Mucosa of descending colon (tissue), 3 donors: ENCODE measurements at regions not wholly inside any gene's neighbourhood (a gene's known extent, or its start where the extent isn't known, plus 50 kb on each side); places are given as distances from the start of the nearest gene placed in this dataset.

ENCODE experiments used
- ATAC-seq: fragments of 200-7000 bp; cut with Tn5 transposase; one replicate; pipeline ENCODE4 v1.9.1; 2020; ENCODE audit warnings: mild to moderate bottlenecking, moderate library complexity
- DNase-seq, 3 donors: peaks; one replicate each; pipeline ENCODE4 v3.0.0-alpha.2; 2020
- H3K36me3 ChIP-seq: fragments of 200-600 bp; one replicate; pipeline ENCODE4 v1.8.0; 2021; ENCODE audit warnings: low read depth, mild to moderate bottlenecking
- H3K4me1 ChIP-seq: fragments of 200-600 bp; one replicate; pipeline ENCODE4 v1.8.0; 2021; ENCODE audit warnings: low read depth, mild to moderate bottlenecking
- H3K4me3 ChIP-seq: fragments of 200-600 bp; one replicate; pipeline ENCODE4 v1.8.0; 2021; ENCODE audit warnings: mild to moderate bottlenecking
- H3K9me3 ChIP-seq: fragments of 200-600 bp; one replicate; pipeline ENCODE4 v1.8.0; 2021; ENCODE audit warnings: mild to moderate bottlenecking
- intact Hi-C, 2 donors: fragments of 100-400 bp; cut with DNase I in 1 of 2; cut with micrococcal nuclease in 1 of 2; formaldehyde crosslinking; loops; one replicate each; pipeline versions ENCODE4 v1.11.0 to v1.11.1; 2022; cut with DNase I, micrococcal nuclease
- TF ChIP-seq, protein P1 (sequence below): fragments of 200-600 bp; IDR thresholded peaks from one replicate; pipeline ENCODE4 v1.8.0; 2022; ENCODE audit warnings: antibody characterized with exemption, mild to moderate bottlenecking
- donor health status: DM: no; HTN: no; CAD: no; lungs with moderate emphysema.
- donor health status: DM: no; HTN: no; CAD: no.
- donor health status: DM: no; HTN: yes; CAD: no.

DNA sequence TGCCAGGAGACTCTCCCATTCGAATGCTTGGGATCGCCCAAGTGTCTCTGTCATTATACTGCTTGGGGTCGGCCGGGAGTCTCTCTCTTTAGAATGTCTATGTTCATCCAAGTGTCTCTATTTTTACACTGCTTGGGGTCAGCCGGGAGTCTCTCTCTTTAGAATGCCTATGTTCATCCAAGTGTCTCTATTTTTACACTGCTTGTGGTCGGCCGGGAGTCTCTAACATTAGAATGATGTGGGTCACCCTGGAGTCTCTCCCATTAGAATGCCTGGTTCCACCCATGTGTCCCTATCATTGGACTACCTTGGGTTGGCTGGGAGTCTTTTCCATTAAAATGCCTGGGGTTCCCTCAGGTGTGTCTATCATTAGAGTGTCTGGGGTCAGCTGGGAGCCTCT is 2230.4 kb downstream of the TP53TG3F start:
- DNase-seq: no peak
- peaks cover 98% of the 10 kb centered on the region for H3K9me3 ChIP-seq
- intact Hi-C loops: no loop called here
- H3K4me1 ChIP-seq: no peaks in the 10 kb centered on the region
- no peaks in the 10 kb centered on the region for H3K36me3 ChIP-seq
- TF ChIP-seq, protein P1, sequence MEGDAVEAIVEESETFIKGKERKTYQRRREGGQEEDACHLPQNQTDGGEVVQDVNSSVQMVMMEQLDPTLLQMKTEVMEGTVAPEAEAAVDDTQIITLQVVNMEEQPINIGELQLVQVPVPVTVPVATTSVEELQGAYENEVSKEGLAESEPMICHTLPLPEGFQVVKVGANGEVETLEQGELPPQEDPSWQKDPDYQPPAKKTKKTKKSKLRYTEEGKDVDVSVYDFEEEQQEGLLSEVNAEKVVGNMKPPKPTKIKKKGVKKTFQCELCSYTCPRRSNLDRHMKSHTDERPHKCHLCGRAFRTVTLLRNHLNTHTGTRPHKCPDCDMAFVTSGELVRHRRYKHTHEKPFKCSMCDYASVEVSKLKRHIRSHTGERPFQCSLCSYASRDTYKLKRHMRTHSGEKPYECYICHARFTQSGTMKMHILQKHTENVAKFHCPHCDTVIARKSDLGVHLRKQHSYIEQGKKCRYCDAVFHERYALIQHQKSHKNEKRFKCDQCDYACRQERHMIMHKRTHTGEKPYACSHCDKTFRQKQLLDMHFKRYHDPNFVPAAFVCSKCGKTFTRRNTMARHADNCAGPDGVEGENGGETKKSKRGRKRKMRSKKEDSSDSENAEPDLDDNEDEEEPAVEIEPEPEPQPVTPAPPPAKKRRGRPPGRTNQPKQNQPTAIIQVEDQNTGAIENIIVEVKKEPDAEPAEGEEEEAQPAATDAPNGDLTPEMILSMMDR: no peak
- ATAC-seq: no peak
- no peak overlapping the region for H3K4me3 ChIP-seq

DNA sequence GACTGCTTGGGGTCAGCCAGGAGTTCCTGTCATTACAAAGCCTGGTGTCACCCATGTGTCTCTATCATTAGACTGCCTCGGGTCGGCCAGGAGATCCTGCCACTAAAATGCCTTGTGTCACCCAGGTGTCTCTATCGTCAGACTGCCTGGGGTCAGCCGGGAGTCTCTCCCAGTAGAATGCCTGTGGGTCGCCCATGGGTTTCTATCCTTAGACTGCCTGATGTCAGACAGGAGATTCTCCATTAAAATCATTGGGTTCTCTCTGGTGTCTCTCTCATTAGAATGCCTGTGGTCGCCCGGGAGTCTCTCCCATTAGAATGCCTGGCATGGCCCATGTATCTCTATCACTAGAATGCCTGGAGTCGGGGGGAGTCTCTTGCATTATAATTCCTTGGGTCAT is 2231.0 kb downstream of the TP53TG3F start:
- Histone ChIP-seq H3K36me3 (no peaks in the 10 kb centered on the region), H3K4me3 (no peak overlapping the region), H3K4me1 (no peaks in the 10 kb centered on the region), H3K9me3 (peaks cover 98% of the 10 kb centered on the region)
- intact Hi-C loops: no loop called here
- TF ChIP-seq, protein P1: no peak
- no peak for ATAC-seq
- DNase-seq: no peak

DNA sequence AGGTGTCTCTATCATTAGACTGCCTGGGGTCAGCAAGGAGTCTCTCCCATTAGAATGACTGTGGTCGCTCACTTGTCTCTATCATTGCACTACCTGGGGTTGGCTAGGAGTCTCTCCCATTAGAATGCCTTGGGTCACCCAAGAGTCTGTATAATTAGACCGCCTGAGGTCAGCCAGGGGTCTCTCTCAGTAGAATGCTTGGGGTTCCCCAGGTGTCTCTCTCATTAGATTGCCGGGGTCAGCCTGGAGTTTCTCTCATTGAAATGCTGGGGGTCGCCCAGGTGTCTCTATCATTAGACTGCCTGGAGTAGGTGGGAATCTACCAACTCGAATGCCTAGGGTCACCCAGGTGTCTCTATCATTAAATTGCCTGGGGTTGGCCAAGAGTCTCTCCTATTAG is 2231.6 kb downstream of the TP53TG3F start:
- H3K9me3 ChIP-seq: peaks cover 98% of the 10 kb centered on the region
- DNase-seq: no peak
- intact Hi-C loops: no loop called here

DNA sequence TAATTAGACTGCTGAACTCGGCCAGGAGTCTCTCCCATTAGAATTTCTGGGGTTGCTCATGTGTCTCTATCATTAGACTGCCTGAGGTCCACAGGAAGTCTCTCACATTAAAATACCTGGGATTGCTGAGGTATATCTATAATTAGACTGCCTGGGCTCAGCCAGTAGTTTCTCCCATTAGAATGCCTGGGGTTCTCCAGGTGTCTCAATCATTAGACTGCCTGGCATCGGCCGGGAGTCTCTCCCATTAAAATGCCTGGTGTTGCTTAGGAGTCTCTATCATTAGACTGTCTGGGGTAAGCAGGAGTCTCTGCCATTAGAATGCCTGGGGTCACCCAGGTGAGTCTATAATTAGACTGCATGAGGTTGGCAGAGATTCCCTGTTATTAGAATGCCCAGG is 2233.4 kb downstream of the TP53TG3F start:
- Histone ChIP-seq H3K36me3 (no peaks in the 10 kb centered on the region), H3K9me3 (peaks cover 88% of the 10 kb centered on the region), H3K4me3 (no peak overlapping the region), H3K4me1 (no peaks in the 10 kb centered on the region)
- intact Hi-C loops: no loop called here
- DNase-seq: no peak
- TF ChIP-seq, protein P1: no peak
- ATAC-seq: no peak

More for the DNA sequence above, 2231.6 kb downstream of the TP53TG3F start:
- Histone ChIP-seq H3K4me1 (no peaks in the 10 kb centered on the region), H3K36me3 (no peaks in the 10 kb centered on the region), H3K4me3 (no peak overlapping the region)
- TF ChIP-seq, protein P1: no peak
- ATAC-seq: no peak

DNA sequence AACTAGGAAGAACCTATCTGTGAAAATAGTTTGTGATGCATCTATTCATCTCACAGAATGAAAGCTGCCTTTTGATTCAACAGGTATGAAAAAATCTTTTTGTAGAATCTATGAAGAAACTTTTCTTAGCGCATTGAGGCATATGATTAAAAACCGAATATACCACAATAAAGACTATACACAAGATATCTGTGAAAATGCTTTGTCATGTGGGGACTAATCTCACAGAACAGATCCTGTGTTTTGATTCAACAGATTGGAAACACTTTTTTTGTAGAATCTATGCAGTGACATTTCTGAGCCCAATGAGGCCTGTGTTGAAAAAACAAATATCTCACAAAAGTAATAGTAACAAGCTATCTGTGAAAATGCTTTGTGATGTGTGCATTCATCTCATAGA is 2247.5 kb downstream of the TP53TG3F start:
- no peaks in the 10 kb centered on the region for H3K4me1 ChIP-seq
- no peak overlapping the region for H3K4me3 ChIP-seq
- no peaks in the 10 kb centered on the region for H3K36me3 ChIP-seq
- intact Hi-C loops: no loop called here
- peaks cover 84% of the 10 kb centered on the region for H3K9me3 ChIP-seq
- TF ChIP-seq, protein P1: no peak
- DNase-seq: no peak
- no peak for ATAC-seq

DNA sequence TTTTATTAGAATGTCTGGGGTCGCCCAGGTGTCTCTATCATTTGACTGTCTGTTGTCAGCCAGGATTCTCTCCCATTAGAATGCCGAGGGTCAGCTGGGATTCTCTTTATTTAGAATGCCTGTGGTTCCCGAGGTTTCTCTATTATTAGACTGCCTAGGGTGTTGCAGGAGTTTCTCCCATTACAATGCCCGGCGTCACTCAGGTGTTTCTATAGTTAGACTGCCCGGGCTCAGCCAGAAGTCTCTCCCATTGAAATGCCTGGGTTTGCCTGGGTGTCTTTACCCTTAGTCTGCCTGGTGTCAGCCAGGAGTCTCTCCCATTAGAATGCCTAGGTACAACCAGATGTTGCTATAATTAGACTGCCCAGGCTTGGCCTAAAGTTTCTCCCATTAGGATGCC is 2252.0 kb downstream of the TP53TG3F start:
- Histone ChIP-seq H3K4me3 (no peak overlapping the region), H3K9me3 (peaks cover 82% of the 10 kb centered on the region), H3K4me1 (no peaks in the 10 kb centered on the region), H3K36me3 (no peaks in the 10 kb centered on the region)
- intact Hi-C loops: no loop called here
- no peak for DNase-seq
- TF ChIP-seq, protein P1: no peak
- ATAC-seq: no peak
